ENCODE measurements at regions not wholly inside any gene's neighbourhood (a gene's known extent, or its start where the extent isn't known, plus 50 kb on each side); places are given as distances from the start of the nearest gene placed in this dataset.

GRCh38 chr4:95627024-95627605 is 78.3 kb upstream of the UNC5C start:
- Histone ChIP-seq H4K8ac (ENCODE audit: low read depth in 2 of 2, low read length in 2 of 2) (no peak overlapping the region), H3K9me3 (ENCODE audit: control insufficient read depth, insufficient read depth, low read length) (no peaks in the 10 kb centered on the region; the same call in 1 of the 2 replicates), H3K27me3 (ENCODE audit: control insufficient read depth, insufficient read depth, low read length) (no peaks in the 10 kb centered on the region), H3K79me1 (ENCODE audit: low read depth in 1 of 2, low read length in 2 of 2) (no peaks in the 10 kb centered on the region), H3K36me3 (ENCODE audit: control insufficient read depth, insufficient read depth, low read length) (no peaks in the 10 kb centered on the region), H2BK20ac (ENCODE audit: low read depth, low read length) (no peak overlapping the region), H2BK5ac (ENCODE audit: low read depth, low read length, poor library complexity, severe bottlenecking) (no peak overlapping the region), H3K23ac (ENCODE audit: low read depth, low read length) (no peak overlapping the region), H2BK15ac (ENCODE audit: low read depth, low read length) (no peak overlapping the region), H4K20me1 (ENCODE audit: insufficient read depth, low read length) (no peaks in the 10 kb centered on the region), H2AK5ac (ENCODE audit: low read depth, low read length) (no peak overlapping the region), H4K5ac (ENCODE audit: low read depth, low read length) (no peak overlapping the region), H3K14ac (replicated peaks; ENCODE audit: low read depth, low read length) (no peak overlapping the region), H3K9ac (ENCODE audit: low read depth, low read length) (no peak overlapping the region), H3K4me3 (ENCODE audit: insufficient read depth, low read depth, low read length) (no peak overlapping the region), H3K9me1 (ENCODE audit: insufficient read depth, low read length) (no peaks in the 10 kb centered on the region), H3K27ac (ENCODE audit: insufficient read depth, low read length) (no peak overlapping the region), H3K56ac (ENCODE audit: extremely low read depth, insufficient read depth, low read length) (no peak overlapping the region), H2AFZ (replicated peaks; ENCODE audit: low read length, poor library complexity) (no peak overlapping the region), H4K91ac (ENCODE audit: insufficient read depth, low read depth, low read length) (no peak overlapping the region), H3K4me1 (ENCODE audit: control insufficient read depth, insufficient read depth, low read length) (no peaks in the 10 kb centered on the region), H3K18ac (ENCODE audit: low read depth, low read length) (no peak overlapping the region), H2AK9ac (replicated peaks; ENCODE audit: low read depth, low read length, poor library complexity) (no peak overlapping the region), H3K4me2 (ENCODE audit: low read depth, low read length) (no peak overlapping the region), H3K4ac (ENCODE audit: low read depth, low read length) (no peak overlapping the region), H2BK120ac (ENCODE audit: low read depth, low read length) (no peak overlapping the region)
- TF ChIP-seq, protein P1, sequence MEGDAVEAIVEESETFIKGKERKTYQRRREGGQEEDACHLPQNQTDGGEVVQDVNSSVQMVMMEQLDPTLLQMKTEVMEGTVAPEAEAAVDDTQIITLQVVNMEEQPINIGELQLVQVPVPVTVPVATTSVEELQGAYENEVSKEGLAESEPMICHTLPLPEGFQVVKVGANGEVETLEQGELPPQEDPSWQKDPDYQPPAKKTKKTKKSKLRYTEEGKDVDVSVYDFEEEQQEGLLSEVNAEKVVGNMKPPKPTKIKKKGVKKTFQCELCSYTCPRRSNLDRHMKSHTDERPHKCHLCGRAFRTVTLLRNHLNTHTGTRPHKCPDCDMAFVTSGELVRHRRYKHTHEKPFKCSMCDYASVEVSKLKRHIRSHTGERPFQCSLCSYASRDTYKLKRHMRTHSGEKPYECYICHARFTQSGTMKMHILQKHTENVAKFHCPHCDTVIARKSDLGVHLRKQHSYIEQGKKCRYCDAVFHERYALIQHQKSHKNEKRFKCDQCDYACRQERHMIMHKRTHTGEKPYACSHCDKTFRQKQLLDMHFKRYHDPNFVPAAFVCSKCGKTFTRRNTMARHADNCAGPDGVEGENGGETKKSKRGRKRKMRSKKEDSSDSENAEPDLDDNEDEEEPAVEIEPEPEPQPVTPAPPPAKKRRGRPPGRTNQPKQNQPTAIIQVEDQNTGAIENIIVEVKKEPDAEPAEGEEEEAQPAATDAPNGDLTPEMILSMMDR (conservative IDR thresholded peaks at IDR 0.05; ENCODE audit: low read depth, low read length) = no peak
- TF ChIP-seq USF2 (IDR thresholded peaks at IDR 0.05; ENCODE audit: low read depth, low read length) (no peak), FOS (IDR thresholded peaks at IDR 0.05; ENCODE audit: low read depth, low read length) (no peak)
- POLR2A ChIA-PET (ENCODE audit: unreplicated experiment) = no interaction called here
- CTCF ChIA-PET = no interaction called here
- DNase-seq (no peak), ATAC-seq (ENCODE audit: low read depth) (no peak)
- intact Hi-C loops (cut with micrococcal nuclease) (no loop called here), in situ Hi-C loops (cut with MboI; ENCODE audit: low sequenced_read_pairs) (no loop called here), dilution Hi-C loops (cut with HindIII; ENCODE audit: low sequenced_read_pairs, unreplicated experiment) (no loop called here)
- WGBS, 2 experiments (ENCODE audit: extremely low coverage in 2 of 2, insufficient read length in 1 of 2) = no CpG with 5 or more reads among the region's 1 CpG
- no TSS peak for BruUV-seq (replicated peaks)
